G401.6 (cell line): ENCODE measurements at regions not wholly inside any gene's neighbourhood (a gene's known extent, or its start where the extent isn't known, plus 50 kb on each side); places are given as distances from the start of the nearest gene placed in this dataset.

Experiments
- FAIRE-seq: peaks from 2 replicates; lab custom pipeline; 2012; peaks lifted over from hg19 to GRCh38; lab: Jason Lieb, UNC

- no peak for FAIRE-seq
These were observed 749.3 kb upstream of the GOLIM4 start for GRCh38 chr3:168844894-168845482.

- FAIRE-seq, result no peak
These were observed 748.7 kb upstream of the GOLIM4 start for GRCh38 chr3:168844472-168844871.

GRCh38 chr3:168843481-168843880 lies 747.8 kb upstream of the GOLIM4 start:
- FAIRE-seq, result no peak

GRCh38 chr3:168839653-168840052 lies 743.9 kb upstream of the GOLIM4 start:
- no peak for FAIRE-seq

- FAIRE-seq, result no peak
These were observed 738.8 kb upstream of the GOLIM4 start for GRCh38 chr3:168834558-168834957.

- FAIRE-seq, result no peak
These were observed 733.2 kb upstream of the GOLIM4 start for GRCh38 chr3:168828943-168829342.

- no peak for FAIRE-seq
These were observed 732.8 kb upstream of the GOLIM4 start for GRCh38 chr3:168828536-168828935.

GRCh38 chr3:168828014-168828413 lies 732.3 kb upstream of the GOLIM4 start:
- FAIRE-seq, result no peak

GRCh38 chr3:168824107-168824506 lies 728.4 kb upstream of the GOLIM4 start:
- no peak for FAIRE-seq

GRCh38 chr3:168823466-168823865 lies 727.7 kb upstream of the GOLIM4 start:
- no peak for FAIRE-seq

- FAIRE-seq, result no peak
These were observed 725.2 kb upstream of the GOLIM4 start for GRCh38 chr3:168820810-168821415.

- no peak for FAIRE-seq
These were observed 721.5 kb upstream of the GOLIM4 start for GRCh38 chr3:168817177-168817576.

- no peak for FAIRE-seq
These were observed 720.2 kb upstream of the GOLIM4 start for GRCh38 chr3:168815946-168816345.

GRCh38 chr3:168813225-168813802 lies 717.6 kb upstream of the GOLIM4 start:
- FAIRE-seq, result no peak

GRCh38 chr3:168812234-168812633 lies 716.5 kb upstream of the GOLIM4 start:
- FAIRE-seq, result no peak

GRCh38 chr3:168808596-168808995 lies 712.9 kb upstream of the GOLIM4 start:
- FAIRE-seq, result no peak

- FAIRE-seq, result no peak
These were observed 711.7 kb upstream of the GOLIM4 start for GRCh38 chr3:168807448-168807847.

- FAIRE-seq, result no peak
These were observed 711.1 kb upstream of the GOLIM4 start for GRCh38 chr3:168806871-168807270.

GRCh38 chr3:168803536-168803935 lies 707.8 kb upstream of the GOLIM4 start:
- FAIRE-seq, result no peak

- FAIRE-seq, result no peak
These were observed 707.0 kb upstream of the GOLIM4 start for GRCh38 chr3:168802766-168803165.

- FAIRE-seq, result no peak
These were observed 706.1 kb upstream of the GOLIM4 start for GRCh38 chr3:168801794-168802193.

- FAIRE-seq, result no peak
These were observed 700.6 kb upstream of the GOLIM4 start for GRCh38 chr3:168796339-168796738.

- FAIRE-seq, result no peak
These were observed 698.7 kb upstream of the GOLIM4 start for GRCh38 chr3:168794427-168794826.

GRCh38 chr3:168782193-168782592 lies 686.5 kb upstream of the GOLIM4 start:
- no peak for FAIRE-seq
